ENCODE measurements at regions not wholly inside any gene's neighbourhood (a gene's known extent, or its start where the extent isn't known, plus 50 kb on each side); places are given as distances from the start of the nearest gene placed in this dataset.

- Histone ChIP-seq H3K27me3 (ENCODE audit: insufficient read depth, low read length, poor library complexity, severe bottlenecking) (no peaks in the 10 kb centered on the region), H3K4me2 (ENCODE audit: low read depth, low read length, poor library complexity, severe bottlenecking) (no peak overlapping the region), H2AFZ (ENCODE audit: low read length) (no peak overlapping the region), H3K79me2 (ENCODE audit: insufficient read depth, low read length) (no peaks in the 10 kb centered on the region), H3K9ac (ENCODE audit: low read depth, low read length, poor library complexity, severe bottlenecking) (no peak overlapping the region), H3K4me3 (ENCODE audit: low read length, poor library complexity, severe bottlenecking) (no peak overlapping the region), H4K20me1 (ENCODE audit: insufficient read depth, low read length, poor library complexity, severe bottlenecking) (no peaks in the 10 kb centered on the region), H3K4me1 (ENCODE audit: insufficient read depth, low read length, poor library complexity, severe bottlenecking) (peaks cover 42% of the 10 kb centered on the region), H3K9me3 (ENCODE audit: insufficient read depth, low read depth, low read length) (no peaks in the 10 kb centered on the region), H3F3A (ENCODE audit: low read depth) (peaks cover 4% of the 10 kb centered on the region; the same call in 1 of the 2 replicates), H3K9me2 (replicated peaks; ENCODE audit: low read depth, low read length) (no peaks in the 10 kb centered on the region), H3K36me3 (ENCODE audit: insufficient read depth, low read length) (no peaks in the 10 kb centered on the region)
- TF ChIP-seq EZH2phosphoT487 (IDR thresholded peaks at IDR 0.05; ENCODE audit: borderline replicate concordance) (no peak), CTCF (conservative IDR thresholded peaks at IDR 0.05; ENCODE audit: low read length) (no peak)
Observed at GRCh38 chr15:69727121-69727924, 274.7 kb downstream of the RPLP1 start.

DNA sequence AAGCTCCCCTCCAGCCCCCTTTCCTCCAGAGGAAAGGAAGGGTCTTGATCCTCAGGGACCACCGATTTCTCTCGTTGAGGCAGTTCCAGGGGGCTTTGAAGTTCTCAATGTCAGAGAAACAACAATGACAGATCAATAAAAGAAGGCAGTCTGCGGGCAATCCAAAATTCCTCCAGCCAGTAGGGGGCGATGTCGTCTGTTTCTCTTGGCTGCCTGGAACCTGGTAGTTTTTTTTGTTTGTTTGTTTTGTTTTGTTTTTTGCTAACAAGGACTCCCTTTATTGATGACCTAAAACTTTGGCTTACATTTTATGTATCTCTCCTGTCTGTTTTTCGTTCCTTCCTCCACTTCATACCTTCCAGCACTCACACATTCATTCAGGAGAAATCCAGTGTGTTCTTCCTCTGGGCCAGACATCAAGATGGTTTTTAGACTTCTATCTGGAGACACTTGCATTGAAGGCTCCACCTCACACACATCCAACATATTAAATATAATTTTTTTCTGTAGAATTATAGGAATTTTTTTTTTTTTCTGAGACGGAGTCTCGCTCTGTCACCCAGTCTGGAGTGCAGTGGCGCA, 276.6 kb downstream of the RPLP1 start:
- TF ChIP-seq EZH2phosphoT487 (IDR thresholded peaks at IDR 0.05; ENCODE audit: borderline replicate concordance) (no peak), CTCF (conservative IDR thresholded peaks at IDR 0.05; ENCODE audit: low read length) (peak; percentile 96)
- H3K4me3 ChIP-seq (ENCODE audit: low read length, poor library complexity, severe bottlenecking) = no peak overlapping the region
- H3K4me1 ChIP-seq (ENCODE audit: insufficient read depth, low read length, poor library complexity, severe bottlenecking) = peaks cover 23% of the 10 kb centered on the region
- no peak overlapping the region; the same call in 1 of the 2 replicates for H2AFZ ChIP-seq (ENCODE audit: low read length)
- no peaks in the 10 kb centered on the region for H3K27me3 ChIP-seq (ENCODE audit: insufficient read depth, low read length, poor library complexity, severe bottlenecking)
- no peaks in the 10 kb centered on the region for H3K9me2 ChIP-seq (replicated peaks; ENCODE audit: low read depth, low read length)
- H4K20me1 ChIP-seq (ENCODE audit: insufficient read depth, low read length, poor library complexity, severe bottlenecking) = no peaks in the 10 kb centered on the region
- H3K9ac ChIP-seq (ENCODE audit: low read depth, low read length, poor library complexity, severe bottlenecking) = no peak overlapping the region
- H3K79me2 ChIP-seq (ENCODE audit: insufficient read depth, low read length) = no peaks in the 10 kb centered on the region
- H3K9me3 ChIP-seq (ENCODE audit: insufficient read depth, low read depth, low read length) = no peaks in the 10 kb centered on the region
- H3F3A ChIP-seq (ENCODE audit: low read depth) = no peaks in the 10 kb centered on the region
- H3K36me3 ChIP-seq (ENCODE audit: insufficient read depth, low read length) = no peaks in the 10 kb centered on the region
- H3K4me2 ChIP-seq (ENCODE audit: low read depth, low read length, poor library complexity, severe bottlenecking) = no peak overlapping the region

DNA sequence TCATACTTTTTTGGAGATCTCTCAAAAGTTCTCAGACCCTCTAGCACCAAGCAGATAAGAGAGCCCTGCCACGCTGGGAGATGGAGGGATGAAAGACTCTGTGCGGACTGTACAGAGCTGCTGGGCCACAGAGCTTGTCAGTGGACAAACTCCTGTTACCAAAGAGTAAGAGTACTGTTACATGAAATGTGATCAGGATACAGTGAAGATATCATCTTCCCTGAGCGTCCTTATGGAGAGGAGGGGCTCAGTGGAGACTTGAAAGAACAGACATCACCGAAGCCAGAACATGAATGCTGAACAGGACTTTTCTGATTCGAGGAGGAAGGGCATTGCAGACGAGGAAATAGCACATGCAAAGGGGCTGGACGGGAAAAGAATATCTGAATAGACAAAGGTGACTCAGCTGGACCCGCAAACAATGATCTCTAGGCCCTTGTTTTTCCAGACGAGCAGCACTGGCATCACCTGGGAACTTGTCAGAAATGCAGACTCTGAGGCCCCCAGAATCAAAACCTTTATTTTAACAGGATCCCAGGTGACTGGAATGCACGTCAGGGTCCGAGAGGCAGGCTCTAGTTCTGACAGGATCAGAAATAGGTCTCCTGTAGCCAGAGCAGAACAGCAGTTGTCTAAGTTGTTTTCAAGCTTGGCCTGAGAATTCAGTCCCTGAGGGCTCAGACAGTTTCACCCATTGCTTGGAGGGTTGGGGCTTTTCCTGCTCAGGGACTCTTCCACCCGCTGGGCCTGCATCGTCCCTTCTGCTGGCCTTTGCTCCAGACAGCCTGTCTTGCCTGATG, 277.9 kb downstream of the RPLP1 start:
- no peaks in the 10 kb centered on the region for H3K36me3 ChIP-seq (ENCODE audit: insufficient read depth, low read length)
- H3K9me3 ChIP-seq (ENCODE audit: insufficient read depth, low read depth, low read length) = no peaks in the 10 kb centered on the region
- H3K4me1 ChIP-seq (ENCODE audit: insufficient read depth, low read length, poor library complexity, severe bottlenecking) = peaks cover 12% of the 10 kb centered on the region
- H3K9ac ChIP-seq (ENCODE audit: low read depth, low read length, poor library complexity, severe bottlenecking) = no peak overlapping the region
- H3K4me2 ChIP-seq (ENCODE audit: low read depth, low read length, poor library complexity, severe bottlenecking) = no peak overlapping the region
- no peaks in the 10 kb centered on the region for H3K27me3 ChIP-seq (ENCODE audit: insufficient read depth, low read length, poor library complexity, severe bottlenecking)
- H3K4me3 ChIP-seq (ENCODE audit: low read length, poor library complexity, severe bottlenecking) = no peak overlapping the region
- H3K79me2 ChIP-seq (ENCODE audit: insufficient read depth, low read length) = no peaks in the 10 kb centered on the region
- H3K9me2 ChIP-seq (replicated peaks; ENCODE audit: low read depth, low read length) = no peaks in the 10 kb centered on the region
- TF ChIP-seq EZH2phosphoT487 (IDR thresholded peaks at IDR 0.05; ENCODE audit: borderline replicate concordance) = no peak
- no peak for TF ChIP-seq CTCF (conservative IDR thresholded peaks at IDR 0.05; ENCODE audit: low read length)
- no peaks in the 10 kb centered on the region for H3F3A ChIP-seq (ENCODE audit: low read depth)
- H4K20me1 ChIP-seq (ENCODE audit: insufficient read depth, low read length, poor library complexity, severe bottlenecking) = no peaks in the 10 kb centered on the region
- no peak overlapping the region for H2AFZ ChIP-seq (ENCODE audit: low read length)

Measured in Loucy (cell line).